SU-DHL-6 (cell line): ENCODE measurements at regions not wholly inside any gene's neighbourhood (a gene's known extent, or its start where the extent isn't known, plus 50 kb on each side); places are given as distances from the start of the nearest gene placed in this dataset.

ENCODE experiments used
- H2AFZ ChIP-seq: fragments of 200-600 bp; sonication (generic); 2 replicates; pipeline ENCODE4 v1.6.1; 2014; ENCODE audit warnings: low read depth, mild to moderate bottlenecking, moderate library complexity, mixed read lengths, antibody characterized with exemption, low read length; ENCODE audit not compliant: severe bottlenecking
- H3F3A ChIP-seq: fragments of 200-600 bp; shearing (Covaris generic); 2 replicates; pipeline ENCODE4 v1.6.0; 2016; ENCODE audit warnings: antibody characterized with exemption, mild to moderate bottlenecking; ENCODE audit not compliant: insufficient read depth
- H3K27ac ChIP-seq: fragments of 200-600 bp; sonication (generic); 2 replicates; pipeline ENCODE4 v1.5.1; 2016; ENCODE audit warnings: low read depth, mild to moderate bottlenecking, low read length, moderate library complexity, mixed read lengths
- H3K27me3 ChIP-seq: fragments of 200-600 bp; sonication (generic), shearing (Covaris generic); 2 replicates; pipeline ENCODE4 v1.6.0; 2014; ENCODE audit warnings: mild to moderate bottlenecking, low read length
- H3K36me3 ChIP-seq: fragments of 200-600 bp; sonication (generic); 2 replicates; pipeline ENCODE4 v1.6.1; 2014; ENCODE audit warnings: mild to moderate bottlenecking, low read length, mixed read lengths
- H3K4me2 ChIP-seq: fragments of 300-600, 200-600 bp; shearing (Covaris generic), sonication (generic); 2 replicates; pipeline ENCODE4 v1.6.0; 2014; ENCODE audit warnings: low read length, low read depth, mild to moderate bottlenecking; ENCODE audit not compliant: poor library complexity, severe bottlenecking
- H3K4me3 ChIP-seq: fragments of 200-600 bp; sonication (generic); 2 replicates; pipeline ENCODE4 v1.5.1; 2014; ENCODE audit warnings: antibody characterized with exemption, low read length, mild to moderate bottlenecking, mixed read lengths; ENCODE audit not compliant: insufficient read depth, poor library complexity, severe bottlenecking
- H3K79me2 ChIP-seq: fragments of 200-600 bp; sonication (generic); 2 replicates; pipeline ENCODE4 v1.6.1; 2014; ENCODE audit warnings: mild to moderate bottlenecking, low read length, moderate library complexity; ENCODE audit not compliant: insufficient read depth
- H3K9ac ChIP-seq: fragments of 200-600 bp; sonication (generic); 2 replicates; pipeline ENCODE4 v1.7.0; 2014; ENCODE audit warnings: mild to moderate bottlenecking, low read length
- H3K9me2 ChIP-seq: fragments of 200-600 bp; sonication (generic); replicated peaks from 2 replicates; pipeline ENCODE4 v1.6.1; 2014; ENCODE audit warnings: low read length; ENCODE audit not compliant: insufficient read depth
- H3K9me3 ChIP-seq: fragments of 200-600 bp; sonication (generic); 2 replicates; pipeline ENCODE4 v1.6.1; 2014; ENCODE audit warnings: low read length, mixed read lengths; ENCODE audit not compliant: insufficient read depth
- H4K20me1 ChIP-seq: fragments of 200-600 bp; sonication (generic); 2 replicates; pipeline ENCODE4 v1.6.1; 2014; ENCODE audit warnings: low read depth, mild to moderate bottlenecking, antibody characterized with exemption, low read length, moderate library complexity, mixed read lengths
- CTCF ChIP-seq: fragments of 200-600 bp; sonication (generic); IDR thresholded peaks from one replicate; pipeline ENCODE4 v1.5.1; 2017; ENCODE audit warnings: antibody characterized with exemption, mild to moderate bottlenecking, low read length, moderate library complexity; ENCODE audit not compliant: insufficient read depth, poor library complexity, severe bottlenecking
- EZH2phosphoT487 ChIP-seq: fragments of 200-600 bp; sonication (generic), shearing (Covaris generic); conservative IDR thresholded peaks from 2 replicates; pipeline ENCODE4 v1.6.1; 2018; ENCODE audit warnings: mild to moderate bottlenecking, antibody characterized with exemption, low read length, moderate library complexity, mixed read lengths

GRCh38 chr7:155230169-155230593, 67.5 kb upstream of the INSIG1 start:
- Histone ChIP-seq H3K27me3 (no peaks in the 10 kb centered on the region), H3K4me3 (no peak overlapping the region), H3K9me3 (no peaks in the 10 kb centered on the region), H3K9me2 (no peaks in the 10 kb centered on the region), H3K4me2 (no peak overlapping the region), H3F3A (no peaks in the 10 kb centered on the region), H3K9ac (no peak overlapping the region), H2AFZ (no peak overlapping the region), H3K79me2 (no peaks in the 10 kb centered on the region), H3K27ac (no peak overlapping the region), H3K36me3 (no peaks in the 10 kb centered on the region), H4K20me1 (no peaks in the 10 kb centered on the region)
- no peak for TF ChIP-seq CTCF
- TF ChIP-seq EZH2phosphoT487, result no peak

DNA sequence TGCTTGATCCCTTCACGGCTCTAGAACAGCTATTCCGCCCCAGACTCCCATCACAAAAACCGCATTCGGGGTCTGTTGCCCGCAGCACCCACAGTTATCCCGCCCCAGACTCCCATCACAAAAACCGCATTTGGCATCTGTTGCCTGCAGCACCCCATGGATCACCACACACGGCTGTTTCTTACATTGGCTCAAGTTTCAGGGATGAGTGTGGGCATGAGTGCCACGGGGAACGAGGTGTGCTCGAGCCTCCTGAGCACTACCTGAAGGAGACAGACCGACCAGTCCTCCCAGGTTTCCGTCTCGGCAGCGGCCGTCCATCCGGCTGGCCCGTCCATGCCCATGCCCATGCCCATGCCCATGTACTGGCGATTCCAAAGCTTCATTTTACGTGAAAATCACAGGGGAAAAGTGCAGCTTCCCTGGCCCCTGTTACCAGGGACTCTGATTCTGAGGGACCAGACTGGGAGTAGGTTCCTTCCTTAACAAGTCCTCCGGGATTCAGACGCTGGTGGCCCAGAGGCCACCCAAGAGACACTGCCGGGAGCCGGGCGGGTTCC, 66.4 kb upstream of the INSIG1 start:
- Histone ChIP-seq H3K9me3 (no peaks in the 10 kb centered on the region), H4K20me1 (no peaks in the 10 kb centered on the region), H3K27me3 (no peaks in the 10 kb centered on the region), H3K9me2 (no peaks in the 10 kb centered on the region), H3K4me2 (no peak overlapping the region), H3K9ac (no peak overlapping the region), H3F3A (no peaks in the 10 kb centered on the region), H3K36me3 (no peaks in the 10 kb centered on the region), H3K79me2 (no peaks in the 10 kb centered on the region), H3K4me3 (no peak overlapping the region), H3K27ac (no peak overlapping the region), H2AFZ (no peak overlapping the region)
- TF ChIP-seq EZH2phosphoT487, result no peak
- no peak for TF ChIP-seq CTCF

GRCh38 chr7:155231941-155232340, 65.7 kb upstream of the INSIG1 start:
- Histone ChIP-seq H3K4me2 (no peak overlapping the region), H2AFZ (no peak overlapping the region), H3K79me2 (no peaks in the 10 kb centered on the region), H3K27ac (no peak overlapping the region), H3K36me3 (no peaks in the 10 kb centered on the region), H3K4me3 (no peak overlapping the region), H3K9me3 (no peaks in the 10 kb centered on the region), H3K27me3 (no peaks in the 10 kb centered on the region), H3K9me2 (no peaks in the 10 kb centered on the region), H3K9ac (no peak overlapping the region), H4K20me1 (no peaks in the 10 kb centered on the region), H3F3A (no peaks in the 10 kb centered on the region)
- TF ChIP-seq CTCF, result no peak
- no peak for TF ChIP-seq EZH2phosphoT487
